LNCAP (cell line): ENCODE measurements at regions not wholly inside any gene's neighbourhood (a gene's known extent, or its start where the extent isn't known, plus 50 kb on each side); places are given as distances from the start of the nearest gene placed in this dataset.

Experiments used
- TF ChIP-seq, protein P1 (sequence below): fragments of 450-650 bp; IDR thresholded peaks from 2 replicates; pipeline ENCODE4 v1.5.1; 2017; ENCODE audit warnings: mild to moderate bottlenecking

DNA sequence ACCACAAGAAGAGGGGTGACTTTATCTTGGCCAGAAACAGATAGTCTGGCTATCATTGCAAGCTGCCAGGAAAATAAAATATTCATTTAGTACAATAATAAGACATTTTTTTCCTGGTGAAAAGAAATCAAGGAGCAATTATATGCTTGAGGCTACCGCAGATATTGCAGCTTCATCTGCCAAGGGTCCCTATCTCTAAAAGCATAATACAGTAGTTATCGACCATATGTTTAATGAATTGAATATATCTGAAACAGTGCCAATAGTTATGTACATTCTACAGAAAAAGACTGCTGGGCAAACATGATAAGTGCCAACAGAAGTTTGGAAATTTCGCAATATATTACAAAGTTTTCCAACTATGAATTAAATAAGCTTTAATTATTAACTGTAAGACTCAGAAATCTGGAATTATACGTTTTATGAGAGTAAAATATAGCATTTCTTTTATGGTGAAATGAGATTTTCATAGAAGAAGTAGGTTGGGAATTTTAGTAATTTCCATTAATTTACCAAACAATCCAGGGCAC is 561.1 kb upstream of the ZP4 start:
- TF ChIP-seq, protein P1, sequence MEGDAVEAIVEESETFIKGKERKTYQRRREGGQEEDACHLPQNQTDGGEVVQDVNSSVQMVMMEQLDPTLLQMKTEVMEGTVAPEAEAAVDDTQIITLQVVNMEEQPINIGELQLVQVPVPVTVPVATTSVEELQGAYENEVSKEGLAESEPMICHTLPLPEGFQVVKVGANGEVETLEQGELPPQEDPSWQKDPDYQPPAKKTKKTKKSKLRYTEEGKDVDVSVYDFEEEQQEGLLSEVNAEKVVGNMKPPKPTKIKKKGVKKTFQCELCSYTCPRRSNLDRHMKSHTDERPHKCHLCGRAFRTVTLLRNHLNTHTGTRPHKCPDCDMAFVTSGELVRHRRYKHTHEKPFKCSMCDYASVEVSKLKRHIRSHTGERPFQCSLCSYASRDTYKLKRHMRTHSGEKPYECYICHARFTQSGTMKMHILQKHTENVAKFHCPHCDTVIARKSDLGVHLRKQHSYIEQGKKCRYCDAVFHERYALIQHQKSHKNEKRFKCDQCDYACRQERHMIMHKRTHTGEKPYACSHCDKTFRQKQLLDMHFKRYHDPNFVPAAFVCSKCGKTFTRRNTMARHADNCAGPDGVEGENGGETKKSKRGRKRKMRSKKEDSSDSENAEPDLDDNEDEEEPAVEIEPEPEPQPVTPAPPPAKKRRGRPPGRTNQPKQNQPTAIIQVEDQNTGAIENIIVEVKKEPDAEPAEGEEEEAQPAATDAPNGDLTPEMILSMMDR, result no peak

DNA sequence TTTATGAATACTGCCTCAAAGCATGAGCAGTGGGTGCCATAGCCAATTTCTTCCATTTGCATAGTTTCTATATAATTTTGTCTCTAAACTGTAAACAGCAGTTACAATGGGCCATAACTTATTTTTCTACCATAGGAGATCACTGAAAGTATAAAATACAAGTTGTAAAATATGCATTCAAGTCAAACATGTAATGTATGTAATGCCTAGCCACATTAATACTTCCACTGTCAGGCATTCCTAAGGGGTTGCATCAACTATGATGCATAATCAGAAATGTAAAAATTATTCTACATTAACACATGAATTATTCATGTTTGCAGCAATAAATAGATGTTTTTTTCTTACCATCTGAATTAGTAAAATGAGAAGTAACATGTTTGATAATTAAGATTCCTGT is 560.3 kb upstream of the ZP4 start:
- TF ChIP-seq, protein P1, result no peak

DNA sequence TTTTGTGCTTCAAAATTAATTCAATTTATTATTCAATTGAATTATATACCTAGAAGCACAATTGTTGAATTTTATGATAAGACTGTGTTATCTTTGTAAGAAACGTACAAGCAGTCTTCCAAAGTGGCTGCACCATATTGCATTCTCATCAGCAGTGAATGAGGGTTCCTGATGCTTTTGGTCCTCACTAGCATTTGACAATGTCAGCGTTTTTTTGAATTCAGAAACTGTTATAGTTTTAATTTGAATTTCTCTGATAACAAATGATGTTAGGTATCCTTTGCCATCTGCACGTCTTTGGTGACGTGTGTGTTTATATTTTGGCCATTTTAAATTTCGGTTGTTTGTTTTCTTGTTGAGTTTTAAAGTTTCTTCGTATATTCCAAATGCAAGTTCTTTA is 553.0 kb upstream of the ZP4 start:
- TF ChIP-seq, protein P1, result no peak

DNA sequence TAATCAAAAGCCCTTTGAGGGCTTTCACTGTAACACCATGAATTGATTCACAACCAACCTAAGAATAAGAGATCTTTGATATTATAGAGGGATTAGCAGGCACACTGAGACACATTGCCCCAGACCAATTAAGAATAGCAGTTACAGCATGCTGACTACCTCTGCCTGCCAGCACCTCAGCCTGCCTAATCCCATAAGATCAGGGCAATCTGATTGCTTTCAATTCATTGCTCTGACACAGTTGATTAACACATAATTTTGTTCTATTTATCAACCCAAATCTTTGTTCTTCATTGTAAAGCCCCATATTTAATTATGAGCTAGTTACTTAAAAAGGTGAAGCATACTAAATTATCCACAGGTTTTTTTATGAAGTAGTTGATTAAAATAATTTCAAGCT is 548.8 kb upstream of the ZP4 start:
- TF ChIP-seq, protein P1, result no peak

DNA sequence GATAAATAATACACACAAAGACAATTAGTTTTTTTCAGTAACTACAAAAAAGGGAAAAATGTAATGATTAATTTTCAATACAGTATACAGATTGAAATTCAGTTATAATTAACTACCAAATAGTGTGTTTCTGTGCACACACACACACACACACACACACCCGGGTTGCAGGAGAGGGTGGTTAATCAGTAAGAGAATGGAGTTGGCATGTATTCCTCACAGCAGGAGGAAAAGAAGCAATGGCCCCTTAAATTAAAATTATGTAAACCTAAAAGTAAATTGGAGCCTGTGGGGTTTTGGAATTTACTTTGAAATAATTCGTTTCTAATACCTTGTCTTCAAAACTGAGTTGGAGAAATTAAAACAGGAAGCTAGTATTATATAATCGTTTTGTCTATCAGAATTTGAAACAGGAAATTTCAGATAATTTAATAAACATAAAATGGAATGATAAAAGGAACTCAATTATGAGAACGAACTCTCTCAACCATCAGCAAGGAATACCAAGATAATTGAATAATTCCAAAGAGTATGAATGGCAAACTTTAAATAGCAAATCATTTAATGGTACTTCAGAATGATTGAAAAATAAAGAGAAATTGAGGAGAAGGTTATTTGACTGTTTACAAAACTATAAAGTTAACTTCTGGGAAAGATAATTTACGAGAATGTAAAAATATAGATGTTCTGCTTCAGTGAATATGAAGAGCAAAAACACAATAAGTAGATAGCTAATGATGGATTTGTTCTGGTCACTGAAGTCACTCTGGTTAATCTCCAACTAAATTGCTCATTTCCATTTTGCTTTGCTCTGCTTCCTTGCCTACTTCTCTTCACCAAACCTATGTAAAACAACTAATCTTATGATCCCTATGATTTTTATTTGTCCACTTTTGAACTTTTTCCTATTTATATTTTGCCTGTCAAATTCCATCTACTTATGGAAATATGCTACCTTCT is 547.9 kb upstream of the ZP4 start:
- TF ChIP-seq, protein P1, result no peak

DNA sequence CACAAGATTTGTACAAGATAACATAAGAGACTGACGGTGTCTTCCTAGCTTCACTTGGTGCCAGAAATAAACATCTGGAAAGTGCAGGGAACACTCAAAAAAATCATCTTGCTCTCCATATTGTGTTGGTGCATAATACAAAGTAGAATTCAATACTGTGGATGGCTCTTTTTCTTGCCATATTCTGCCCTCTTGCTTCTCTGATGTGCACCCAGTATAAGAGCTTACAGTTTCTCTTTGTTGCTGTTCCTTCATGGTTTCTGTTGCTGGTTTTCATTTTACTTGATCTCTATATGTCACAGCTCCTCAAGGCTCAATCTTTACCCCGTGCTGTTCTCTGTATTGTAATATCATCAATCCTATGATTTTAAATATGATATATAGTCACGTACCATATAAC is 528.5 kb upstream of the ZP4 start:
- TF ChIP-seq, protein P1, result no peak

DNA sequence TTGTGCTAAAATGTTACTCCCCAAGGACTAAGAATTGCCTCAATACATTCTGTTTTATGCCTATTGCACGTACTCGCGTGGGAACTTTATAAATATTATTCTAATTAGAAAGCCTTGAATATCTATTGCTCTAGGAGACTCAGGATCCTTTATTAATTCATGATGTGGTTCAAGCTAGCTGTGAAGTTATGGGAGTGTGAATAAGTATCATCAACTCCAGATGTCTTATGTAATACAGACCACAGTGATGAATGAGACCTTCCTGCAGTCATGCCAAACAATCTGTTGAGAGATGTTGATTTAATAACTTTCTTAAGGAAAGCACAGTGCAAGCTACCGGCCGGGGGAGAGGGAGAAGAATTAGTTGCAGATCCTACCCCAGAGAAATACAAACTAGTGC is 519.2 kb upstream of the ZP4 start:
- TF ChIP-seq, protein P1, result no peak
